Calu3 (cell line): ENCODE measurements at regions not wholly inside any gene's neighbourhood (a gene's known extent, or its start where the extent isn't known, plus 50 kb on each side); places are given as distances from the start of the nearest gene placed in this dataset.

Source experiments
- BruUV-seq: library from RNA; stranded (reverse); fragments of 400-500 nt; replicated peaks from 2 replicates; lab custom pipeline; 2021; lab: Mats Ljungman, UMichigan
- CTCF ChIA-PET: fragments of 300-600 bp; sonication (Branson Sonifier 250); formaldehyde crosslinking; loops from one replicate; lab custom pipeline; 2022; ENCODE audit warnings: antibody characterized with exemption; lab: Charles Lee
- DNase-seq: peaks from one replicate; pipeline ENCODE4 v3.0.0; 2022
- H3K27ac Mint-ChIP-seq: one replicate; pipeline ENCODE4 v1.8.0; 2022; ENCODE audit warnings: mixed read lengths; ENCODE audit not compliant: unreplicated experiment
- H3K27me3 Mint-ChIP-seq: one replicate; pipeline ENCODE4 v1.8.0; 2022; ENCODE audit warnings: mixed read lengths; ENCODE audit not compliant: unreplicated experiment
- H3K36me3 Mint-ChIP-seq: one replicate; pipeline ENCODE4 v1.8.0; 2022; ENCODE audit warnings: mild to moderate bottlenecking, moderate library complexity, mixed read lengths; ENCODE audit not compliant: insufficient read depth, unreplicated experiment
- H3K4me1 Mint-ChIP-seq: one replicate; pipeline ENCODE4 v1.8.0; 2022; ENCODE audit warnings: mild to moderate bottlenecking, low read depth, mixed read lengths; ENCODE audit not compliant: unreplicated experiment
- H3K4me3 Mint-ChIP-seq: one replicate; pipeline ENCODE4 v1.8.0; 2022; ENCODE audit warnings: mild to moderate bottlenecking, low read depth, moderate library complexity, mixed read lengths; ENCODE audit not compliant: unreplicated experiment
- H3K9me3 Mint-ChIP-seq: one replicate; pipeline ENCODE4 v1.8.0; 2022; ENCODE audit warnings: low read depth, mixed read lengths; ENCODE audit not compliant: unreplicated experiment
- CTCF ChIP-seq: fragments of 200-600 bp; IDR thresholded peaks from one replicate; pipeline ENCODE4 v1.8.0; 2022; ENCODE audit warnings: antibody characterized with exemption; ENCODE audit not compliant: unreplicated experiment
- intact Hi-C: fragments of 100-400 bp; cut with micrococcal nuclease; formaldehyde crosslinking; loops from one replicate; pipeline ENCODE4 v1.10.0; 2022; ENCODE audit not compliant: unreplicated experiment

- no peak overlapping the region for H3K27ac Mint-ChIP-seq
- DNase-seq = no peak
- peaks cover 12% of the 10 kb centered on the region for H3K4me1 Mint-ChIP-seq
- no peaks in the 10 kb centered on the region for H3K36me3 Mint-ChIP-seq
- CTCF ChIA-PET = interaction anchor here (0.8 kb wide), 1 partner anchor 58 kb away, joined by 3 read pairs; no protein-coding TSS in a partner anchor
- H3K27me3 Mint-ChIP-seq = no peaks in the 10 kb centered on the region
- intact Hi-C loops = no loop called here
- TF ChIP-seq CTCF = no peak
- no TSS peak for BruUV-seq
- H3K4me3 Mint-ChIP-seq = no peak overlapping the region
- H3K9me3 Mint-ChIP-seq = no peaks in the 10 kb centered on the region
These were observed 62.7 kb upstream of the LINC01488 start for GRCh38 chr11:69418576-69419296.

- Mint-ChIP-seq H3K4me1 (peaks cover 12% of the 10 kb centered on the region), H3K4me3 (no peak overlapping the region), H3K9me3 (no peaks in the 10 kb centered on the region), H3K36me3 (no peaks in the 10 kb centered on the region), H3K27me3 (no peaks in the 10 kb centered on the region), H3K27ac (peak overlapping the region; percentile 77)
- BruUV-seq = no TSS peak
- TF ChIP-seq CTCF = no peak
- intact Hi-C loops = no loop called here
- CTCF ChIA-PET = interaction anchor here (0.8 kb wide), 1 partner anchor 10 kb away, joined by 3 read pairs; no protein-coding TSS in a partner anchor
- DNase-seq = no peak
These were observed 61.6 kb upstream of the LINC01488 start for GRCh38 chr11:69419662-69420395.

GRCh38 chr11:69422645-69423044, 58.8 kb upstream of the LINC01488 start:
- CTCF ChIA-PET = no interaction called here
- intact Hi-C loops = no loop called here
- Mint-ChIP-seq H3K36me3 (no peaks in the 10 kb centered on the region), H3K27ac (no peak overlapping the region), H3K27me3 (no peaks in the 10 kb centered on the region), H3K4me3 (no peak overlapping the region), H3K4me1 (peaks cover 21% of the 10 kb centered on the region), H3K9me3 (no peaks in the 10 kb centered on the region)
- no TSS peak for BruUV-seq
- DNase-seq = no peak
- TF ChIP-seq CTCF = no peak

DNA sequence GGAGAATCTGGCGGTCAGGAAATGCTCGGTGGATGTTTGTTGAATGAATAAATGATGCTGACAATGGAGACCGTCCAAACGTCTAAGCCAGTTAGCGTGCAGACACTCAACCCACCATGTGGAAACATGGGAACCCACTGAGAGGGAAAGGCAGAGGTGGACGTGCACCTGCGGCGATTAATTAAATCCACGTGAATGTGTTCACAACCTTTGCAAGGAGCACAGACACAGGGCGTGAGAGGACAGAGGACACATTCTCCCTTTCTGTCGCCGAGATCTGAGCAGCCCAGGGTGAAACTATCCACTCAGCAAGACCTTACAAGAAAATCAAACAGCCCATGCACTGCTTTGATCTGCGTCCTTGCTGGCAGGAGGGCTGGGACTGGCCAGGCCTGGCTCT, 58.3 kb upstream of the LINC01488 start:
- BruUV-seq = no TSS peak
- CTCF ChIA-PET = no interaction called here
- Mint-ChIP-seq H3K9me3 (no peaks in the 10 kb centered on the region), H3K27ac (no peak overlapping the region), H3K36me3 (no peaks in the 10 kb centered on the region), H3K4me3 (no peak overlapping the region), H3K4me1 (peaks cover 25% of the 10 kb centered on the region), H3K27me3 (no peaks in the 10 kb centered on the region)
- no peak for TF ChIP-seq CTCF
- intact Hi-C loops = no loop called here
- DNase-seq = no peak
